HEK293 (cell line): ENCODE measurements at regions not wholly inside any gene's neighbourhood (a gene's known extent, or its start where the extent isn't known, plus 50 kb on each side); places are given as distances from the start of the nearest gene placed in this dataset.
A peak's percentile ranks its signal among the peaks of the same experiment; 100 is the strongest.
"Not testable (repeated sequence)": the region's sequence is repeated elsewhere in the genome, so short reads cannot be mapped to it uniquely, and the experiment has no call there.

ENCODE experiments used
- CTCF ChIA-PET: fragments of 350-600 bp; formaldehyde crosslinking; extraction: SDS; loops from one replicate; lab custom pipeline; 2021; ENCODE audit warnings: antibody characterized with exemption; lab: Yijun Ruan, JAX
- POLR2A ChIA-PET: fragments of 300-600 bp; formaldehyde crosslinking; extraction: SDS; loops from one replicate; lab custom pipeline; 2020; ENCODE audit warnings: antibody characterized with exemption, inconsistent platforms; lab: Yijun Ruan, JAX
- H3K27ac ChIP-seq: fragments of 200-500 bp; sonication (Bioruptor generic); 2 replicates; pipeline ENCODE4 v1.5.1; 2014; ENCODE audit warnings: low read depth, low read length, control low read depth, inconsistent platforms; ENCODE audit errors: extremely low read depth
- H3K36me3 ChIP-seq, 2 experiments: fragments of 200-500 bp in 1 of 2; sonication (Bioruptor generic) in 1 of 2; 1 replicate in 1 of 2; 2 replicates in 1 of 2; pipeline ENCODE4 v1.5.1; 2014 to 2017; ENCODE audit warnings: inconsistent platforms in 2 of 2, low read length in 2 of 2; ENCODE audit not compliant: control insufficient read depth in 2 of 2, insufficient read depth in 1 of 2
- H3K4me1 ChIP-seq: fragments of 200-500 bp; sonication (Bioruptor generic); 2 replicates; pipeline ENCODE4 v1.5.1; 2014; ENCODE audit warnings: mild to moderate bottlenecking, low read length, inconsistent platforms; ENCODE audit not compliant: control insufficient read depth, insufficient read depth
- H3K4me3 ChIP-seq: 2 replicates; pipeline ENCODE4 v1.5.1; 2011; ENCODE audit warnings: low read depth, mild to moderate bottlenecking, control low read depth, low read length, moderate library complexity
- H3K9me3 ChIP-seq: fragments of 200-500 bp; sonication (Bioruptor generic); 2 replicates; pipeline ENCODE4 v1.5.1; 2014; ENCODE audit warnings: low read depth, low read length, inconsistent platforms; ENCODE audit not compliant: control insufficient read depth, insufficient read depth
- FEZF1 ChIP-seq: fragments of 450-650 bp; formaldehyde crosslinking; IDR thresholded peaks from 2 replicates; pipeline ENCODE4 v1.5.1; 2016; ENCODE audit warnings: missing biosample characterization, missing genetic modification characterization
- GLIS1 ChIP-seq: fragments of 450-650 bp; formaldehyde crosslinking; IDR thresholded peaks from 2 replicates; pipeline ENCODE4 v1.5.1; 2016; ENCODE audit warnings: missing biosample characterization, missing genetic modification characterization
- HIC1 ChIP-seq: fragments of 450-650 bp; formaldehyde crosslinking; IDR thresholded peaks from 2 replicates; pipeline ENCODE4 v1.5.1; 2016; ENCODE audit warnings: missing biosample characterization, missing genetic modification characterization
- IKZF3 ChIP-seq: fragments of 450-650 bp; IDR thresholded peaks from 2 replicates; pipeline ENCODE4 v1.5.0; 2018; ENCODE audit warnings: missing biosample characterization, mild to moderate bottlenecking, missing genetic modification characterization, moderate library complexity
- INSM2 ChIP-seq: fragments of 450-650 bp; formaldehyde crosslinking; IDR thresholded peaks from 2 replicates; pipeline ENCODE4 v1.5.1; 2016; ENCODE audit warnings: missing biosample characterization, missing genetic modification characterization
- PRDM1 ChIP-seq: fragments of 450-650 bp; formaldehyde crosslinking; IDR thresholded peaks from 2 replicates; pipeline ENCODE4; 2016; ENCODE audit warnings: missing biosample characterization, missing genetic modification characterization
- SCRT1 ChIP-seq: fragments of 450-650 bp; formaldehyde crosslinking; IDR thresholded peaks from 2 replicates; pipeline ENCODE4 v1.5.1; 2016; ENCODE audit warnings: missing biosample characterization, missing genetic modification characterization, borderline replicate concordance
- SCRT2 ChIP-seq: fragments of 450-650 bp; formaldehyde crosslinking; IDR thresholded peaks from 2 replicates; pipeline ENCODE4 v1.5.1; 2016; ENCODE audit warnings: missing biosample characterization, missing genetic modification characterization
- SP2 ChIP-seq: fragments of 450-650 bp; formaldehyde crosslinking; IDR thresholded peaks from 2 replicates; pipeline ENCODE4 v1.5.1; 2016; ENCODE audit warnings: missing biosample characterization, missing genetic modification characterization
- SP7 ChIP-seq: fragments of 450-650 bp; formaldehyde crosslinking; IDR thresholded peaks from 2 replicates; pipeline ENCODE4 v1.5.1; 2016; ENCODE audit warnings: missing biosample characterization, missing genetic modification characterization
- ZBTB17 ChIP-seq: fragments of 450-650 bp; formaldehyde crosslinking; IDR thresholded peaks from 2 replicates; pipeline ENCODE4 v1.5.1; 2016; ENCODE audit warnings: missing biosample characterization, missing genetic modification characterization
- ZFP69B ChIP-seq: fragments of 450-650 bp; formaldehyde crosslinking; IDR thresholded peaks from 2 replicates; pipeline ENCODE4 v1.5.1; 2016; ENCODE audit warnings: missing biosample characterization, missing genetic modification characterization
- ZNF184 ChIP-seq: fragments of 450-650 bp; IDR thresholded peaks from 2 replicates; pipeline ENCODE4 v1.5.1; 2018; ENCODE audit warnings: missing biosample characterization, mild to moderate bottlenecking, missing genetic modification characterization
- ZNF350 ChIP-seq: fragments of 450-650 bp; formaldehyde crosslinking; IDR thresholded peaks from 2 replicates; pipeline ENCODE4 v1.5.0; 2017; ENCODE audit warnings: missing biosample characterization, mild to moderate bottlenecking, missing genetic modification characterization
- ZNF629 ChIP-seq: fragments of 450-650 bp; formaldehyde crosslinking; IDR thresholded peaks from 2 replicates; pipeline ENCODE4 v1.5.1; 2017; ENCODE audit warnings: missing biosample characterization, missing genetic modification characterization
- ZNF639 ChIP-seq: fragments of 450-650 bp; formaldehyde crosslinking; IDR thresholded peaks from 2 replicates; pipeline ENCODE4 v1.5.1; 2016; ENCODE audit warnings: missing biosample characterization, missing genetic modification characterization
- TF ChIP-seq, protein P1 (sequence below): fragments of 450-650 bp; formaldehyde crosslinking; IDR thresholded peaks from 2 replicates; pipeline ENCODE4 v1.5.1; 2017; ENCODE audit warnings: missing biosample characterization, missing genetic modification characterization

DNA sequence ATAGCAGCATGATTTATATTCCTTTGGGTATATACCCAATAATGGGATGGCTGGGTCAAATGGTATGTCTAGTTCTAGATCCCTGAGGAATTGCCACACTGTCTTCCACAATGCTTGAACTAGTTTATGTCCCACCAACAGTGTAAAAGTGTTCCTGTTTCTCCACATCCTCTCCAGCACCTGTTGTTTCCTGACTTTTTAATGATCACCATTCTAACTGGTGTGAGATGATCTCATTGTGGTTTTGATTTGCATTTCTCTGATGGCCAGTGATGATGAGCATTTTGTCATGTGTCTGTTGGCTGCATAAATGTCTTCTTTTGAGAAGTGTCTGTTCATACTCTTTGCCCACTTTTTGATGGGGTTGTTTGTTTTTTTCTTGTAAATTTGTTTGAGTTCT, 54.0 kb upstream of the GPR89A start:
- H3K9me3 ChIP-seq, CTCF ChIA-PET, H3K4me1 ChIP-seq, POLR2A ChIA-PET, H3K36me3 ChIP-seq, H3K4me3 ChIP-seq, H3K27ac ChIP-seq: not testable (repeated sequence)
- TF ChIP-seq SCRT2 (peak; percentile 93), SCRT1 (tag by site-specific recombination) (peak; percentile 37; the same call in 1 of the 2 replicates), ZNF184 (peak; percentile 97)

- H3K27ac ChIP-seq, result no peak overlapping the region
- CTCF ChIA-PET, result no interaction called here
These were observed 62.7 kb upstream of the GPR89A start for GRCh38 chr1:145545055-145545454.

DNA sequence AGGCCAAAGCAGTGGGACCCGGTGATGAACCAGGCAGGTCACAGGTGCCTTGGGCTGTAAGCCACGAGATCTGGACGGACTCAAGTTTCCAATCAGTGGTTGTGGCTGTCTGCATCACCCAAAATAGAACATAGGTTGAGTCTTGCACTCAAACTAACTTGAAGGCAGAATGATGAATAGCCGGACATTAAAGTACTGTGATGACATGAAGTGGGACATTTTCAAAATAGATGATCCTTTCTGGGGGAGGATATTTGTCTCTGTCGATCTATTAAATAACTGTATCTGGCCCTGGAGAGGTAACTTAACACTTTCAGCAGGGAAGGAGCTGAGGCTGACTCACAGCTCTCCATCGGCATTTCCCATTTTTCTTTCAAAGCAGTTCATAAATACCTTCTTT, 66.1 kb upstream of the GPR89A start:
- H3K27ac ChIP-seq, H3K4me1 ChIP-seq, CTCF ChIA-PET, POLR2A ChIA-PET, H3K4me3 ChIP-seq, H3K9me3 ChIP-seq, H3K36me3 ChIP-seq: not testable (repeated sequence)
- TF ChIP-seq INSM2 (tag by site-specific recombination) (peak; percentile 55; the same call in 1 of the 2 replicates), HIC1 (tag by site-specific recombination) (peak; percentile 38; the same call in 1 of the 2 replicates), IKZF3 (0 out of 2 replicates have a peak, but pooled peaks have one; percentile 9), ZBTB17 (tag by site-specific recombination) (peak; percentile 62), ZNF639 (tag by site-specific recombination) (0 out of 2 replicates have a peak, but pooled peaks have one; percentile 46), GLIS1 (tag by site-specific recombination) (peak; percentile 25; the same call in 1 of the 2 replicates), ZNF629 (0 out of 2 replicates have a peak, but pooled peaks have one; percentile 48), SP7 (tag by site-specific recombination) (peak; percentile 49; the same call in 1 of the 2 replicates), ZFP69B (tag by site-specific recombination) (0 out of 2 replicates have a peak, but pooled peaks have one; percentile 55)
- TF ChIP-seq, all 188 proteins: peak for 9; not testable (repeated sequence) for 179

More at GRCh38 chr1:145545055-145545454, 62.7 kb upstream of the GPR89A start:
- Histone ChIP-seq H3K36me3 (no peaks in the 10 kb centered on the region), H3K9me3 (no peaks in the 10 kb centered on the region), H3K4me1 (no peaks in the 10 kb centered on the region), H3K4me3 (no peak overlapping the region)
- POLR2A ChIA-PET, result no interaction called here
- TF ChIP-seq PRDM1 (tag by site-specific recombination) (peak; percentile 18; the same call in 1 of the 2 replicates), ZNF350 (tag by site-specific recombination) (no peak), FEZF1 (tag by site-specific recombination) (no peak), SP2 (no peak)
- TF ChIP-seq, protein P1, sequence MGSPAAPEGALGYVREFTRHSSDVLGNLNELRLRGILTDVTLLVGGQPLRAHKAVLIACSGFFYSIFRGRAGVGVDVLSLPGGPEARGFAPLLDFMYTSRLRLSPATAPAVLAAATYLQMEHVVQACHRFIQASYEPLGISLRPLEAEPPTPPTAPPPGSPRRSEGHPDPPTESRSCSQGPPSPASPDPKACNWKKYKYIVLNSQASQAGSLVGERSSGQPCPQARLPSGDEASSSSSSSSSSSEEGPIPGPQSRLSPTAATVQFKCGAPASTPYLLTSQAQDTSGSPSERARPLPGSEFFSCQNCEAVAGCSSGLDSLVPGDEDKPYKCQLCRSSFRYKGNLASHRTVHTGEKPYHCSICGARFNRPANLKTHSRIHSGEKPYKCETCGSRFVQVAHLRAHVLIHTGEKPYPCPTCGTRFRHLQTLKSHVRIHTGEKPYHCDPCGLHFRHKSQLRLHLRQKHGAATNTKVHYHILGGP, result no peak
